ENCODE measurements at regions not wholly inside any gene's neighbourhood (a gene's known extent, or its start where the extent isn't known, plus 50 kb on each side); places are given as distances from the start of the nearest gene placed in this dataset.

- TF ChIP-seq CTCF (IDR thresholded peaks at IDR 0.05; ENCODE audit: borderline replicate concordance, extremely low read depth, insufficient read depth) = peak; percentile 30
- Histone ChIP-seq H3K9ac (ENCODE audit: low read length in 3 of 3) (no peak overlapping the region), H3K4me1 (ENCODE audit: control insufficient read depth in 2 of 3, insufficient read depth in 2 of 3, low read depth in 1 of 3, low read length in 3 of 3) (no peaks in the 10 kb centered on the region), H3K27ac (ENCODE audit: low read depth in 2 of 2, low read length in 2 of 2) (no peak overlapping the region), H3K27me3 (ENCODE audit: control insufficient read depth, insufficient read depth, low read length) (no peaks in the 10 kb centered on the region), H3K36me3 (ENCODE audit: control insufficient read depth in 2 of 3, insufficient read depth in 3 of 3, low read length in 3 of 3) (no peaks in the 10 kb centered on the region), H3K4me3 (ENCODE audit: low read length in 3 of 3) (no peak overlapping the region), H3K9me3 (ENCODE audit: control insufficient read depth in 2 of 3, insufficient read depth in 1 of 3, low read length in 3 of 3) (no peaks in the 10 kb centered on the region)
- FAIRE-seq = peak; percentile 94
- intact Hi-C loops (cut with DNase I) = no loop called here
- peak in 2 of 5 donors; percentile 28 to 39 for DNase-seq
These were observed 179.1 kb upstream of the KLHL4 start for GRCh38 chrX:87338510-87338909.

- TF ChIP-seq CTCF (IDR thresholded peaks at IDR 0.05; ENCODE audit: borderline replicate concordance, extremely low read depth, insufficient read depth) = no peak
- Histone ChIP-seq H3K36me3 (ENCODE audit: control insufficient read depth in 2 of 3, insufficient read depth in 3 of 3, low read length in 3 of 3) (no peaks in the 10 kb centered on the region), H3K9me3 (ENCODE audit: control insufficient read depth in 2 of 3, insufficient read depth in 1 of 3, low read length in 3 of 3) (no peaks in the 10 kb centered on the region), H3K27ac (ENCODE audit: low read depth in 2 of 2, low read length in 2 of 2) (no peak overlapping the region), H3K4me1 (ENCODE audit: control insufficient read depth in 2 of 3, insufficient read depth in 2 of 3, low read depth in 1 of 3, low read length in 3 of 3) (no peaks in the 10 kb centered on the region), H3K9ac (ENCODE audit: low read length in 3 of 3) (no peak overlapping the region), H3K4me3 (ENCODE audit: low read length in 3 of 3) (no peak overlapping the region), H3K27me3 (ENCODE audit: control insufficient read depth, insufficient read depth, low read length) (no peaks in the 10 kb centered on the region)
- intact Hi-C loops (cut with DNase I) = no loop called here
- no peak for FAIRE-seq
- no peak for DNase-seq
These were observed 146.7 kb upstream of the KLHL4 start for GRCh38 chrX:87370865-87371264.

GRCh38 chrX:87374324-87374723, 143.3 kb upstream of the KLHL4 start:
- Histone ChIP-seq H3K9ac (ENCODE audit: low read length in 3 of 3) (no peak overlapping the region), H3K36me3 (ENCODE audit: control insufficient read depth in 2 of 3, insufficient read depth in 3 of 3, low read length in 3 of 3) (no peaks in the 10 kb centered on the region), H3K27ac (ENCODE audit: low read depth in 2 of 2, low read length in 2 of 2) (no peak overlapping the region), H3K4me1 (ENCODE audit: control insufficient read depth in 2 of 3, insufficient read depth in 2 of 3, low read depth in 1 of 3, low read length in 3 of 3) (no peaks in the 10 kb centered on the region), H3K9me3 (ENCODE audit: control insufficient read depth in 2 of 3, insufficient read depth in 1 of 3, low read length in 3 of 3) (no peaks in the 10 kb centered on the region), H3K4me3 (ENCODE audit: low read length in 3 of 3) (no peak overlapping the region), H3K27me3 (ENCODE audit: control insufficient read depth, insufficient read depth, low read length) (no peaks in the 10 kb centered on the region)
- DNase-seq = no peak
- no peak for FAIRE-seq
- intact Hi-C loops (cut with DNase I) = no loop called here
- TF ChIP-seq CTCF (IDR thresholded peaks at IDR 0.05; ENCODE audit: borderline replicate concordance, extremely low read depth, insufficient read depth) = no peak

- Histone ChIP-seq H3K36me3 (ENCODE audit: control insufficient read depth in 2 of 3, insufficient read depth in 3 of 3, low read length in 3 of 3) (no peaks in the 10 kb centered on the region), H3K4me1 (ENCODE audit: control insufficient read depth in 2 of 3, insufficient read depth in 2 of 3, low read depth in 1 of 3, low read length in 3 of 3) (no peaks in the 10 kb centered on the region), H3K9me3 (ENCODE audit: control insufficient read depth in 2 of 3, insufficient read depth in 1 of 3, low read length in 3 of 3) (no peaks in the 10 kb centered on the region), H3K27me3 (ENCODE audit: control insufficient read depth, insufficient read depth, low read length) (no peaks in the 10 kb centered on the region), H3K9ac (ENCODE audit: low read length in 3 of 3) (no peak overlapping the region), H3K4me3 (ENCODE audit: low read length in 3 of 3) (no peak overlapping the region), H3K27ac (ENCODE audit: low read depth in 2 of 2, low read length in 2 of 2) (no peak overlapping the region)
- intact Hi-C loops (cut with DNase I) = no loop called here
- no peak for TF ChIP-seq CTCF (IDR thresholded peaks at IDR 0.05; ENCODE audit: borderline replicate concordance, extremely low read depth, insufficient read depth)
- no peak for FAIRE-seq
- DNase-seq = no peak
These were observed 140.7 kb upstream of the KLHL4 start for GRCh38 chrX:87376896-87377295.
